B cell (primary cell): ENCODE measurements at regions not wholly inside any gene's neighbourhood (a gene's known extent, or its start where the extent isn't known, plus 50 kb on each side); places are given as distances from the start of the nearest gene placed in this dataset.

ENCODE experiments used
- ATAC-seq: fragments of 200-7000 bp; cut with Tn5 transposase; one replicate; pipeline ENCODE4 v1.10.0; 2021; ENCODE audit warnings: low read depth, mild to moderate bottlenecking, moderate number of reproducible peaks, moderate library complexity
- CTCF ChIA-PET: fragments of 350-600 bp; sonication (Branson Sonifier 250); formaldehyde crosslinking; loops from one replicate; lab custom pipeline; 2021; ENCODE audit warnings: antibody characterized with exemption, inconsistent platforms; lab: Charles Lee
- POLR2A ChIA-PET: fragments of 350-600 bp; sonication (Branson Sonifier 250); formaldehyde crosslinking; loops from one replicate; lab custom pipeline; 2021; ENCODE audit warnings: antibody characterized with exemption; lab: Charles Lee
- DNase-seq: peaks from one replicate; pipeline ENCODE4 v3.0.0; 2013
- H2AFZ ChIP-seq: 2 replicates; pipeline ENCODE4 v1.6.1; 2012; ENCODE audit warnings: mild to moderate bottlenecking, low read depth, low read length; ENCODE audit not compliant: insufficient read depth, poor library complexity, severe bottlenecking
- H3K27ac ChIP-seq, 2 donors: 1 replicate in 1 of 2; 2 replicates in 1 of 2; pipeline ENCODE4 v1.5.1; 2012 to 2013; ENCODE audit warnings: low read length in 2 of 2, mild to moderate bottlenecking in 2 of 2, moderate library complexity in 1 of 2
- H3K27me3 ChIP-seq, 4 experiments: fragments of 200-600 bp in 1 of 4; sonication (generic) in 1 of 4; replicated peaks in 1 of 4; 1 replicate in 2 of 4; 2 replicates in 2 of 4; pipeline versions ENCODE4 v1.6.1 to v1.7.0; 2013 to 2016; ENCODE audit warnings: low read length in 3 of 4, mild to moderate bottlenecking in 2 of 4, mixed read lengths in 1 of 4, moderate library complexity in 1 of 4; ENCODE audit not compliant: insufficient read depth in 4 of 4, control insufficient read depth in 3 of 4; ENCODE audit errors: control extremely low read depth in 1 of 4
- H3K36me3 ChIP-seq, 2 experiments: replicated peaks in 1 of 2; 1 replicate in 1 of 2; 2 replicates in 1 of 2; pipeline versions ENCODE4 v1.6.1 to v1.7.1; 2013; ENCODE audit warnings: low read length in 1 of 2; ENCODE audit not compliant: insufficient read depth in 2 of 2, control insufficient read depth in 1 of 2; ENCODE audit errors: control extremely low read depth in 1 of 2, extremely low read depth in 1 of 2
- H3K4me1 ChIP-seq, 2 donors: fragments of 200-600 bp in 1 of 2; sonication (generic) in 1 of 2; 1 replicate in 1 of 2; 2 replicates in 1 of 2; pipeline versions ENCODE4 v1.5.1 to v1.6.1; 2013 to 2017; ENCODE audit warnings: low read length in 2 of 2; ENCODE audit not compliant: control insufficient read depth in 2 of 2, insufficient read depth in 2 of 2
- H3K4me2 ChIP-seq: replicated peaks from 2 replicates; pipeline ENCODE3; 2012; ENCODE audit warnings: mild to moderate bottlenecking, low read depth, low read length; ENCODE audit not compliant: poor library complexity, severe bottlenecking
- H3K4me3 ChIP-seq, 5 experiments: fragments of 200-600 bp in 1 of 5; sonication (generic) in 1 of 5; 1 replicate in 3 of 5; 2 replicates in 2 of 5; pipeline versions ENCODE4 v1.5.1 to v1.7.0; 2011 to 2016; ENCODE audit warnings: low read length in 4 of 5, mild to moderate bottlenecking in 4 of 5, low read depth in 2 of 5, control low read depth in 1 of 5, moderate library complexity in 1 of 5; ENCODE audit not compliant: insufficient read depth in 1 of 5; ENCODE audit errors: control extremely low read depth in 1 of 5, extremely low read depth in 1 of 5
- H3K79me2 ChIP-seq: fragments of 200-600 bp; sonication (generic); one replicate; pipeline ENCODE4 v1.6.0; 2016; ENCODE audit warnings: low read length; ENCODE audit not compliant: control insufficient read depth, insufficient read depth
- H3K9ac ChIP-seq: fragments of 200-600 bp; sonication (generic); 2 replicates; pipeline ENCODE4 v1.6.1; 2017; ENCODE audit warnings: mild to moderate bottlenecking, low read length, moderate library complexity
- H3K9me3 ChIP-seq, 3 donors: one replicate each; pipeline versions ENCODE4 v1.6.1 to v1.7.1; 2013; ENCODE audit warnings: low read length in 2 of 3; ENCODE audit not compliant: control insufficient read depth in 2 of 3, insufficient read depth in 1 of 3; ENCODE audit errors: control extremely low read depth in 1 of 3
- H4K20me1 ChIP-seq: 2 replicates; pipeline ENCODE4 v1.6.0; 2012; ENCODE audit warnings: mild to moderate bottlenecking, low read length; ENCODE audit not compliant: insufficient read depth, control insufficient read depth, poor library complexity, severe bottlenecking
- H3K27ac Mint-ChIP-seq: one replicate; pipeline ENCODE4 v1.8.0; 2021; ENCODE audit warnings: mixed read lengths
- H3K27me3 Mint-ChIP-seq: one replicate; pipeline ENCODE4 v1.8.0; 2021; ENCODE audit warnings: mixed read lengths
- H3K4me1 Mint-ChIP-seq: one replicate; pipeline ENCODE4 v1.8.0; 2021; ENCODE audit warnings: mixed read lengths
- H3K4me3 Mint-ChIP-seq: one replicate; pipeline ENCODE4 v1.8.0; 2021; ENCODE audit warnings: mixed read lengths
- H3K9me3 Mint-ChIP-seq: one replicate; pipeline ENCODE4 v1.8.0; 2022; ENCODE audit warnings: mixed read lengths; ENCODE audit not compliant: insufficient read depth
- EZH2 ChIP-seq: IDR thresholded peaks from 2 replicates; pipeline ENCODE4 v1.6.1; 2012; ENCODE audit warnings: borderline replicate concordance, low read depth, mild to moderate bottlenecking, moderate library complexity, low read length; ENCODE audit not compliant: insufficient read depth, poor library complexity, severe bottlenecking
- WGBS: methylation state at CpG from one replicate; pipeline ENCODE4 v1.1.5; 2013; ENCODE audit warnings: missing lambda C conversion rate; ENCODE audit not compliant: insufficient coverage; 5-methylcytosine and 5-hydroxymethylcytosine counted together
- intact Hi-C: fragments of 100-400 bp; cut with micrococcal nuclease; formaldehyde crosslinking; loops from one replicate; pipeline ENCODE4 v1.10.0; 2022
- TF ChIP-seq, protein P1 (sequence below): fragments of 200-600 bp; IDR thresholded peaks from one replicate; pipeline ENCODE4 v1.8.0; 2022; ENCODE audit warnings: antibody characterized with exemption, mild to moderate bottlenecking

DNA sequence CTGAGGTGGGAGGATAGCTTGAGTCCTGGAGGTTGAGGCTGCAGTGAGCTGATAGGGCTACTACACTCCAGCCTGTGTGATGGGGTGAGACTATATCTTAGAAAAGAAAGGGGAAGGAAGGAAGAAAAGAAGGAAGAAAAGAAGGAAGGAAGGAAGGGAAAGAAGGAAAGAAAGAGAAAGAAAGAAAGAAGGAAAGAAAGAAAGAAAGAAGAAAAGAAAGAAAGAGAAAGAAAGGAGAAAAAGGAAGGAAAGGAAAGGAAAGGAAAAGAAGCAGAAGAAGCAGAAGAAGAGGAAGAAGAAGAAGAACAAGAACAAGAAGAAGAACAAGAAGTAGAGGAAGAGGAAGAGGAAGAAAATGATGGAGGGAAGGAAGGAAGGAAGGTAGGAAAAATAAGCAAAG, 1130.2 kb upstream of the MAP3K7 start:
- no peak for TF ChIP-seq EZH2
- TF ChIP-seq, protein P1, sequence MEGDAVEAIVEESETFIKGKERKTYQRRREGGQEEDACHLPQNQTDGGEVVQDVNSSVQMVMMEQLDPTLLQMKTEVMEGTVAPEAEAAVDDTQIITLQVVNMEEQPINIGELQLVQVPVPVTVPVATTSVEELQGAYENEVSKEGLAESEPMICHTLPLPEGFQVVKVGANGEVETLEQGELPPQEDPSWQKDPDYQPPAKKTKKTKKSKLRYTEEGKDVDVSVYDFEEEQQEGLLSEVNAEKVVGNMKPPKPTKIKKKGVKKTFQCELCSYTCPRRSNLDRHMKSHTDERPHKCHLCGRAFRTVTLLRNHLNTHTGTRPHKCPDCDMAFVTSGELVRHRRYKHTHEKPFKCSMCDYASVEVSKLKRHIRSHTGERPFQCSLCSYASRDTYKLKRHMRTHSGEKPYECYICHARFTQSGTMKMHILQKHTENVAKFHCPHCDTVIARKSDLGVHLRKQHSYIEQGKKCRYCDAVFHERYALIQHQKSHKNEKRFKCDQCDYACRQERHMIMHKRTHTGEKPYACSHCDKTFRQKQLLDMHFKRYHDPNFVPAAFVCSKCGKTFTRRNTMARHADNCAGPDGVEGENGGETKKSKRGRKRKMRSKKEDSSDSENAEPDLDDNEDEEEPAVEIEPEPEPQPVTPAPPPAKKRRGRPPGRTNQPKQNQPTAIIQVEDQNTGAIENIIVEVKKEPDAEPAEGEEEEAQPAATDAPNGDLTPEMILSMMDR = peak; percentile 12

DNA sequence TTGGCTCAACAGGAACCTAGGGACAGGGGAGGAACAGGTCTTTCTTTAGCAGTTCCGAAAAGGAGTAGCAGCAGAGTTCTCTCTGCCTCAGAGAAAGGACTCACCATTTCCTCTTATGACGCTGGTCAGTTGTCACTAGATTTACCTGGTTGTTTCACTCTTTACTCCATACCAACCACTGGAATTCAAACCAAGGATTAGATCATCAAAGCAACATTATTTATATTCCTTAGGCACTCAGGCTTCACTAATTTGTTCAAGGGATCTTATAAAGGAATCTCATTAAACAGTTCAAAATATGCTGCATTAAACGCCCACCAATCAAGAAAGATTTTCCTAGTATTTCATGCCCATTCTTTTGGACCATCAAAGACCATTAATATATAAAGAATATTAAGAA, 1129.5 kb upstream of the MAP3K7 start:
- H3K4me1 Mint-ChIP-seq = no peaks in the 10 kb centered on the region
- H3K79me2 ChIP-seq = no peaks in the 10 kb centered on the region
- H3K36me3 ChIP-seq = no peaks in the 10 kb centered on the region
- no peaks in the 10 kb centered on the region for H3K27me3 Mint-ChIP-seq
- H2AFZ ChIP-seq = no peak overlapping the region
- H3K4me3 ChIP-seq = no peak overlapping the region
- no peak for TF ChIP-seq EZH2
- TF ChIP-seq, protein P1 = no peak
- no peaks in the 10 kb centered on the region for H4K20me1 ChIP-seq
- no peaks in the 10 kb centered on the region for H3K27me3 ChIP-seq
- H3K9me3 Mint-ChIP-seq = no peaks in the 10 kb centered on the region
- ChIA-PET CTCF (no interaction called here), POLR2A (no interaction called here)
- H3K27ac Mint-ChIP-seq = no peak overlapping the region
- H3K27ac ChIP-seq = no peak overlapping the region
- DNase-seq (no peak), ATAC-seq (no peak)
- WGBS = 75% methylated on average over 2 of the region's 3 CpGs
- intact Hi-C loops = no loop called here
- no peaks in the 10 kb centered on the region for H3K4me1 ChIP-seq
- H3K4me2 ChIP-seq = no peak overlapping the region
- no peak overlapping the region for H3K9ac ChIP-seq
- no peak overlapping the region for H3K4me3 Mint-ChIP-seq
- H3K9me3 ChIP-seq = no peaks in the 10 kb centered on the region

More for the DNA sequence above, 1130.2 kb upstream of the MAP3K7 start:
- DNase-seq (no peak), ATAC-seq (no peak)
- Histone ChIP-seq H3K36me3 (no peaks in the 10 kb centered on the region), H2AFZ (no peak overlapping the region), H3K4me3 (no peak overlapping the region), H3K4me2 (no peak overlapping the region), H3K27me3 (no peaks in the 10 kb centered on the region), H3K27ac (no peak overlapping the region), H3K4me1 (no peaks in the 10 kb centered on the region), H3K79me2 (no peaks in the 10 kb centered on the region), H3K9me3 (no peaks in the 10 kb centered on the region), H4K20me1 (no peaks in the 10 kb centered on the region), H3K9ac (no peak overlapping the region)
- Mint-ChIP-seq H3K27me3 (no peaks in the 10 kb centered on the region), H3K27ac (no peak overlapping the region), H3K4me3 (no peak overlapping the region), H3K4me1 (no peaks in the 10 kb centered on the region), H3K9me3 (no peaks in the 10 kb centered on the region)
- ChIA-PET POLR2A (no interaction called here), CTCF (no interaction called here)
- intact Hi-C loops = no loop called here
